ENCODE measurements at regions not wholly inside any gene's neighbourhood (a gene's known extent, or its start where the extent isn't known, plus 50 kb on each side); places are given as distances from the start of the nearest gene placed in this dataset.

GRCh38 chrX:40987413-40987812 is 97.8 kb upstream of the USP9X start:
- TF ChIP-seq EZH2 (IDR thresholded peaks at IDR 0.05; ENCODE audit: borderline replicate concordance, low read length): no peak
- TF ChIP-seq, protein P1, sequence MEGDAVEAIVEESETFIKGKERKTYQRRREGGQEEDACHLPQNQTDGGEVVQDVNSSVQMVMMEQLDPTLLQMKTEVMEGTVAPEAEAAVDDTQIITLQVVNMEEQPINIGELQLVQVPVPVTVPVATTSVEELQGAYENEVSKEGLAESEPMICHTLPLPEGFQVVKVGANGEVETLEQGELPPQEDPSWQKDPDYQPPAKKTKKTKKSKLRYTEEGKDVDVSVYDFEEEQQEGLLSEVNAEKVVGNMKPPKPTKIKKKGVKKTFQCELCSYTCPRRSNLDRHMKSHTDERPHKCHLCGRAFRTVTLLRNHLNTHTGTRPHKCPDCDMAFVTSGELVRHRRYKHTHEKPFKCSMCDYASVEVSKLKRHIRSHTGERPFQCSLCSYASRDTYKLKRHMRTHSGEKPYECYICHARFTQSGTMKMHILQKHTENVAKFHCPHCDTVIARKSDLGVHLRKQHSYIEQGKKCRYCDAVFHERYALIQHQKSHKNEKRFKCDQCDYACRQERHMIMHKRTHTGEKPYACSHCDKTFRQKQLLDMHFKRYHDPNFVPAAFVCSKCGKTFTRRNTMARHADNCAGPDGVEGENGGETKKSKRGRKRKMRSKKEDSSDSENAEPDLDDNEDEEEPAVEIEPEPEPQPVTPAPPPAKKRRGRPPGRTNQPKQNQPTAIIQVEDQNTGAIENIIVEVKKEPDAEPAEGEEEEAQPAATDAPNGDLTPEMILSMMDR (conservative IDR thresholded peaks at IDR 0.05 in 1 of 2, IDR thresholded peaks at IDR 0.05 in 1 of 2; ENCODE audit: extremely low read depth in 1 of 2, insufficient read depth in 1 of 2, low read depth in 1 of 2, low read length in 2 of 2): no peak

All from mammary epithelial cell (primary cell).